NCI-H774 (cell line): ENCODE measurements at regions not wholly inside any gene's neighbourhood (a gene's known extent, or its start where the extent isn't known, plus 50 kb on each side); places are given as distances from the start of the nearest gene placed in this dataset.
"Not testable (repeated sequence)": the region's sequence is repeated elsewhere in the genome, so short reads cannot be mapped to it uniquely, and the experiment has no call there.

Experiments used
- DNase-seq: peaks from one replicate; lab custom pipeline; 2025; lab: John Stamatoyannopoulos, UW

GRCh38 chr12:72723732-72724131 is 451.6 kb downstream of the TRHDE start:
- no peak for DNase-seq

GRCh38 chr12:72729451-72730010 is 457.4 kb downstream of the TRHDE start:
- no peak for DNase-seq

- DNase-seq, result no peak
Observed at GRCh38 chr12:72734581-72734980, 462.4 kb downstream of the TRHDE start.

GRCh38 chr12:72738811-72739210 is 466.6 kb downstream of the TRHDE start:
- DNase-seq, result no peak

GRCh38 chr12:72740064-72740463 is 467.9 kb downstream of the TRHDE start:
- DNase-seq, result no peak

GRCh38 chr12:72742568-72742967 is 470.4 kb downstream of the TRHDE start:
- no peak for DNase-seq

GRCh38 chr12:72746048-72746447 is 473.9 kb downstream of the TRHDE start:
- DNase-seq, result no peak

GRCh38 chr12:72747111-72747849 is 475.1 kb downstream of the TRHDE start:
- no peak for DNase-seq

GRCh38 chr12:72748971-72749370 is 476.8 kb downstream of the TRHDE start:
- no peak for DNase-seq

GRCh38 chr12:72753571-72753970 is 481.4 kb downstream of the TRHDE start:
- DNase-seq, result no peak

- not testable (repeated sequence) for DNase-seq
Observed at GRCh38 chr12:72754026-72754425, 481.9 kb downstream of the TRHDE start.

GRCh38 chr12:72766517-72766916 is 494.3 kb downstream of the TRHDE start:
- no peak for DNase-seq

GRCh38 chr12:72774023-72774422 is 501.9 kb downstream of the TRHDE start:
- DNase-seq, result no peak

GRCh38 chr12:72777806-72778205 is 505.6 kb downstream of the TRHDE start:
- no peak for DNase-seq

- DNase-seq, result no peak
Observed at GRCh38 chr12:72790273-72790672, 518.1 kb downstream of the TRHDE start.

GRCh38 chr12:72792889-72793288 is 520.7 kb downstream of the TRHDE start:
- DNase-seq, result no peak

- no peak for DNase-seq
Observed at GRCh38 chr12:72793796-72794195, 521.6 kb downstream of the TRHDE start.

GRCh38 chr12:72815421-72815820 is 543.3 kb downstream of the TRHDE start:
- DNase-seq, result no peak

- DNase-seq, result no peak
Observed at GRCh38 chr12:72828662-72829324, 556.6 kb downstream of the TRHDE start.

GRCh38 chr12:72829838-72830237 is 557.7 kb downstream of the TRHDE start:
- no peak for DNase-seq

GRCh38 chr12:72832024-72832423 is 559.9 kb downstream of the TRHDE start:
- DNase-seq, result no peak

GRCh38 chr12:72836194-72836593 is 564.0 kb downstream of the TRHDE start:
- no peak for DNase-seq

- no peak for DNase-seq
Observed at GRCh38 chr12:72839696-72840095, 567.5 kb downstream of the TRHDE start.
